ENCODE measurements at regions not wholly inside any gene's neighbourhood (a gene's known extent, or its start where the extent isn't known, plus 50 kb on each side); places are given as distances from the start of the nearest gene placed in this dataset.
A peak's percentile ranks its signal among the peaks of the same experiment; 100 is the strongest.

DNA sequence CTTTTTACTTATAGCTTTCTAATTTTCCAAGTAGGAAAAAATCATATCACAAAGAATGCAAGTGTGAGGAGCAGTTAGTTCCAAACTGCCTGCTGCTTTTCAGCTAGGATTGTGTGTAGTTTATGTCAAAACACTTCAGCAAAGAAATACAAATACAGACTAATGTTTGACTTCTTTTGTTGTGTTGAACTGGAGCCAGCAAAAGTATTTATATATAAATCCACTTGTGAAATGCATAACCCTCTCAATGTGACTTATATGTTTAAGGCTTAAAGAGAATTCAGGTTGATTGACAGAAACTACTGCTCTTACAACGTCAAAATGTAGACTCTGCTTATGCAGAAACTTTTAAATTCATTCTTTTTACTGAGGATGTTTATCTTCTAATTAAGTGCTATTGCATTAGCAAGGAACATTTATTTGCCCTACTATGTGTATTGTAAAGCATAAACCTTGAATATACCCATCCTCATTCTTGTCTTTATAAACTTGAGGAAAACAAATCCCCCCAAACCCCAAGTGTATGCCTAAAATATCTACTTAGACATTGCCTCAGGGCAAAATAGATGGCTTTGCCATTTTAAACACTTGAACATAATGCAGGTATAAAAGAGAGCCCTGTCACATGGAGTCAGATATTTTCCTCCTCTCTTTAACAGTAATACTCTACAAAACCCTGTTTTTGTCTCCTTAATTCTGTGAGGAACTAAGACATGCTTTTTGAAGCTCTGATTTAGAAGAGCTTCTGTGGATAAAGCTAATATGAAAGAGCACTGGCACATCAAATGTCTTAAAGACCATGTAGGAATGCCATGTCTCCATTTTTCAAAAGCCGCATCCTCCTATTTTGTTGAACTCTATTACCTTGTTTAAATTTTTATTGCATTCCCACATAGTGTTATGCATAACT lies 302.8 kb upstream of the TBC1D5 start:
- DNase-seq (ENCODE audit: low read depth) = no peak

DNA sequence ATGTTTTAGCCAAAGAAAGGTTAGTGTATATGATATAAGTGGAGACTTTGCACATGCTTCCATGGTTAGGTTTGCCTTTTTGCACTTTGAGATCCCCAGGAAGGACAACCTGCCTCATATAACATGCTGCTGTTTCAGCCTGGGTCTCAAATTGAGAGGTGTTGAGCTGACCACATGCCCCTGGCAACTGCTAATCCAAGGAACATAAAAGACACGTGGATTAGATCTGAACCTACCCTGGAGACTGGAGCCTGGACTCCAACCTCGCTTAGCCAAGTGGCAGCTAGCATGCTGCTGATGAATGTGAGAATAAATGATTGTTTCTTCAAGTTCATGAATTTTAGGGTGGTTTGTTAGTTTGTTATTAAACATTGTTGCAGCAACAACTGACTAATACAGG lies 301.8 kb upstream of the TBC1D5 start:
- DNase-seq (ENCODE audit: low read depth) = no peak

DNA sequence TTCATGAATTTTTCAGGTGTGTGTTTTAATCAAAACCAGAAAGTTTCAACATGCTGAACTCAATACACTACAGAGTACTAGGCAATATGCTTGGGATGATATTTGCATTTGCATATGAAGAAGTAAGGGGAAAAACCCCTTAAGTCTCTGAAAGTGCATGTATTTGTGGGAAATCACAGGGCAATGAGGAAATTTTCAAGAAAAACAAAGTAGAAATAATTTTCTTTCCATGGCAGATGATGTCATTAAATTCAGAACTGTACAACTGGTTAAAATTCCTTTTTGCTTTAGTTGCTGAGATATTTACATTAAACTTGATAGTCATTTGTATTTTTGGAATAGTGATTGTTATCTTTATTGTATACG lies 294.0 kb upstream of the TBC1D5 start:
- DNase-seq (ENCODE audit: low read depth) = no peak

DNA sequence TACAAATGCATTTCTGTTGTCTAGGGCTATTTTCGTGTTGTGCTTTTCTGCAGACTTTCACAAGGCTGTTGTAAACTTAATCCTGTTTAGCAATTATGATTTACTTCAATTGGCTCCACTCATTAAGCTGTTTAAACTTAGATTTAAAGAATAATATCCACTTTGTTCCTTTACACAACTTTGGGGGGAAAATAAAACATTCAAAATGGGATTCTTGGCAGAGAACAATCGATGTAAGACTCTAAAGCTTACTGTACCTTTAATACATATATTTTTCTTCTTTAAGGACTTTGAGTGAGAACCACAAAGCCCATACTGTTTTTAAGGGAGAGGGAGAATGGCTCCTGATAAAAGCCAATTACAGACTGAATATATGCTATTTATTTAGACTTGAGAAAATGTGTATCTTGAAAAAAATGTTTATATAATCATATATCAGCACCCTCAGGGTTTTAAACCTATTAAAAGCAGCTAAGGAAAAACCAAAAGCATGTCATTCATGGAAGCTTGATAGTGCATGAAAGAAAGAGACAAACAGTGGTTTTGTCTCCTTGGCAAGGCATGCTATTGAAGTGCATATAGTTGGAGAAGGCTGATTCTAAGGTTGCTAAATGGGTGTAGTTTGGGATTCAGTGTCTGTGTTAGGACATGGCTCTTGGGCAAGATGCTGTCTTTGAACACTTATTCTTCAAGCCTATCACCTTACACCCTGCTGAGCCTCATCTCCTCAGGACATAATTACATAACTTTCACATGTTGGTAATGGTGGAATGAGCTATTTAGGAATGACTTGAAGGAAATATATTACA lies 293.4 kb upstream of the TBC1D5 start:
- DNase-seq (ENCODE audit: low read depth) = no peak

DNA sequence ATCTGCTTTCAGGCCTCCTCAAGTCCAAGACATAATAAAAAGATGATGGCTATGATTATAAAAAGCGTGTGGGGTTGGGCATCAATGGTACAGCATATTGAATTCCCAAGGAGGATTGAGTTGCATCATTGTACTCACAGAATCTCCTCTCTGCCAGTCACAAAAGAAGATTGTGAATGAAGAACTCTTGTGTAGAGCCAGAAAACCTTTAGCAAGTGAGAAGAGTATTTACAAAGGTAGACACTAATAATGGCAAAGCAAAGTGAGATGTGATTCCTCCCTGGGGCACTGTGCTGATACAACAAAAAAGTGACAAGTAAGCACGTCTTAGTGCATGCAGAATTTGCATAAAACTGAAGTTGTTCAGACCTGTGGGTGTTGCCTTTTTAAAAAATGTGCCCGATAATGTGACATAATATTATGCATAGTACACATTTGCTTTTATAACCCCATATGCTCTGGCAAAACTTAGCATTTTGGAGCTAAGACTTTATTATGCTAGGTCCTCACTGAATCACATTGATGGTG lies 291.2 kb upstream of the TBC1D5 start:
- no peak for DNase-seq (ENCODE audit: low read depth)

DNA sequence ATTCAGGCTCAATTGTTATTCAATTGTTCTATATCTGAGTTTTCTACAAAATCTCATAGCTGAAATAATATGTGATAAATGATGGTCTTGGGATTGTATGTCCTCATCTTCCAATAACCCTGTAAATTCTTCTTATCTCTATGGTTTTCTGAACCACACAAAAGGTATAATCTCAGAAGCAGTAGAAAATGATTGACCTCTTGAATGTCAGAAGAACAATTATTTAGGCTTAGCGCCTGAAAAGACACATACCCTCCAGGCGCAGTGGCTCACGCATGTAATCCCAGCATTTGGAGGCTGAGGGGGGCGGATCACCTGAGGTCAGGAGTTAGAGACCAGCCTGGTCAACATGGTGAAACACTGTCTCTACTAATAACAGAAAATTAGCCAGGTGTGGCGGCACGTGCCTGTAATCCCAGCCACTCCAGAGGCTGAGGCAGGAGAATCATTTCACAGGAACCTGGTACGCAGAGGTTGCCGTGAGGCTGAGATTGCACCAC lies 288.0 kb upstream of the TBC1D5 start:
- no peak for DNase-seq (ENCODE audit: low read depth)

DNA sequence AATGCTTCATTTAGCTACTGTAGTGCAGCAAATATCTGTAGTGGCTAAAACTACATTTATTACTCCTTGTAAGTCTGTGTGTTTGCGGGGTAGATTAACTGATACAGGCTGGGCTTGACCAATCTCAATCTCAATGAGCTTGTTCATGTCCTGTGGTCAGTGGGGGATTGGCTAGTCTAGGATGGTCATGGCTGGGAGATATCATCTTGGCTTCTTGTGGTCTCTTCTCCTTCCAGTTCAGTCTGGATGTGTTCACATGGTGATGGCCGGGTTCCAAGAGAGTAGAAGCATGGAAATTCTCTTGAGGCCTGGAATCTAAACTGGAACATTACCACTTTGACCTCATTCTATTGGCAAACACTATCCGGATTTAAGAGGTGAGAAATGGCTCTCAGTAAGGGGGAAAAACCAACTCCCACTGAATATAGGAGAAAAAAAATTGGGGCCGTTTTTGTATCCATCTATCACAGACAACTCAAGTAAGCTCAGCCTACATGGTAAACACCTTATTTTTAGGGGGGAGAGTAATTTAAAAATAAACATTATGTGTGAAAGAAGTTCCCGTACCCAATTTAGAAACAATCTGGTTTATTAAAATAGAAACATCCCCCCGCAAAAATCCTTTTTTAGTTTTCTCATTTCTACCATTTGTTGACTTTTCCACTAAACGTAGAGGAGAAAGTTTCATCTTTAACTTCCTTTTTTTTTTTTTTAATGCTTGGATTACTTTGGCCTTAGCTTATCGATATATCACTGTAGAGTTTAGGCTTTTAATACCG lies 284.9 kb upstream of the TBC1D5 start:
- no peak for DNase-seq (ENCODE audit: low read depth)

DNA sequence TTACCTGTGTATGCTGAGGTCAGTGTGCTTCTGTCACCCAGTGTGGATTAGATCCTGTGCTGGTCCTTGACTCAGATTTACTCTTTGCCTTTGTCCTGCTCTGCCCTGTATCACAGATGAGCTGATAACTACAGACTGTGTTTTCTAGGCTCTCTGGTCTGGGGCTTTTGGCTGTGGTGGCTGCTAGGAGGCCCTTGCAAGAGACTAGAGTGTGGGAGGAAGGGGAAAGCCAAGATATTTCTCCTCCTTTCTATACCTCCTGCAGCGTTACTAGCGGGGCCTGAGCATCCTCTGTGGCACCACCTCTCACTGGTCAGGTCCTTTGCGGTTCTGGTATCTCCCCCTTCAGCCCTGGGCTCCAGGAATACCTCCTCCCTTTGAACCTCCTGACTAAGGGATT lies 282.3 kb upstream of the TBC1D5 start:
- DNase-seq (ENCODE audit: low read depth) = no peak

DNA sequence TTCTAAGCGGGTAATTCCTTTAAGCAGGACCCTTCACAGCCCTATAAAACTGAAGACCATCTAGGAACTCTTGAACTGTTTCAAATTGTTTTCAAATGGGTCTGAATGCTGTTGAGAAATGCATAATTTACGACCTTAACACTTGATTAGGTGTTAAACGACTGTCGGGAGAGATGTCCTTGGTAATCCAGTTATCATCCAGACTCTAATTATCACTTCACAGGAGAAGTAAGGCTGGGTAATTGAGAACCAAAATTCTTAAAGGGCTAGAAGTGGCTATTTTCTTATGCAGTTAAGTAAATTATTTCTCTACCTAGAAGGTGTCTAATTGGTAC lies 276.7 kb upstream of the TBC1D5 start:
- DNase-seq (ENCODE audit: low read depth) = no peak

DNA sequence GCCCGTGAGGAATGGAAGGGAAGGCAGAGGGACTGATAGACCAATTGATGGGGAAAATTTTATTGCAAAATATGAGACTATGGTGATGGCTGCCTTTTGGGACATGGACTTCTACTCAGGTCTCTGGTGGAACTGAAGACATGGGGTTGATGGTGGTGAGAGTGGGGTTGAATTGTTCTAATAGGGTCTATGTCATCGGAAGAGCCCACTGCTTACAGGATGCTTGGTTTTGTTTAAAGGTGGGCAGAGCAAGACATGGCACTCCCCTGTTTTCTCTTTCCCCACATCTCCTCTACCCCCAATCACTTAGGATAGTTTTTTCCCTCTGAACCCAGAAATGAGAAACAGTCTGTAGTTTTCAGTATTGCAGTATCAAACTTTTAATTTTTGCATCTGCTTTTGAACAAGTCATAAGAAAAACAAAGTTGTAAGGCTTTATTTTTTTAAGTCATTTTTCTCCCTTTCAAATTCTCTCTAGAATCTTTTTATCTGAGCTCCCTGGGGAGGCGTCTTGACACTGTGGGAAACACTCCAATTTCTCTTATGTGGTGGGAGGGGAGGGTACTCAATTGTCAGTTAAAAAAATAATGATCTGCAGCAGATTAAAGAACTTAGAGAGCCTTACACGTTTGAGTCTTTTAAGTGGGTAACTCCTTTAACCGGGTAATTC lies 276.2 kb upstream of the TBC1D5 start:
- no peak for DNase-seq (ENCODE audit: low read depth)

DNA sequence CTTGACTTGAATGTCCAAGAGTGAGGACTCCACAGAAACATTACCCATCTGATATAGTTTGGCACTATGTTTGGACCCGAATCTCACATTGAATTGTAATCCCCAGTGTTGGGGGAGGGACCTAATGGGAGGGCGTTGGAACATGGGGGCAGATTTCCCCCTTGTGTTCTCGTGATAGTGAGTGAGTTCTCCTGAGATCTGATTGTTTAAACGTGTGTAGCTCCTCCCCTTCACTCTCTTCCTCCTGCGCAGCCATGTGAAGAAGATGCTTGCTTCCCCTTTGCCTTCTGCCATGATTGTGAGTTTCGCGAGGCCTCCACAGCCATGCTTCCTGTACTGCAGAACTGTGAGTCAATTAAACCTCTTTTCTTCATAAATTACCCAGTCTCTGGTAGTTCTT lies 273.9 kb upstream of the TBC1D5 start:
- no peak for DNase-seq (ENCODE audit: low read depth)

DNA sequence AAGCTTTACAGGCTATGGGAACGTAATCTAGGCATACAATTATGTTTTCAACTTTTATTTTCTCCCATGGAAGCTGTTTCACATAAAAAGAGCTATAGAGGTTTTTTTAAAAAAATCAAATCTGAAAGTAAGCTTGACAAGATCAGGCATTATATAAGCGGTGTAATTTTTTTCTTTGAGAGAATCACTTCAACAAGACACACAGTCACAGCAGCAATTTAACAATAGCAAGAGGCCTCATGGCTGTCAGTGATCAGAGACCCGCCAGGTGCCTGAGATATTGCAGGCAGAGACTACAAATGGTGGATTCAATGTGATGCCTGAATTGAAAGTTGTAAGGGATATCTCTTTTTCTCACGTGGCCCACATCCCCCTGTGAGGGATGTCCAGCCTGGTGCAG lies 270.5 kb upstream of the TBC1D5 start:
- no peak for DNase-seq (ENCODE audit: low read depth)

DNA sequence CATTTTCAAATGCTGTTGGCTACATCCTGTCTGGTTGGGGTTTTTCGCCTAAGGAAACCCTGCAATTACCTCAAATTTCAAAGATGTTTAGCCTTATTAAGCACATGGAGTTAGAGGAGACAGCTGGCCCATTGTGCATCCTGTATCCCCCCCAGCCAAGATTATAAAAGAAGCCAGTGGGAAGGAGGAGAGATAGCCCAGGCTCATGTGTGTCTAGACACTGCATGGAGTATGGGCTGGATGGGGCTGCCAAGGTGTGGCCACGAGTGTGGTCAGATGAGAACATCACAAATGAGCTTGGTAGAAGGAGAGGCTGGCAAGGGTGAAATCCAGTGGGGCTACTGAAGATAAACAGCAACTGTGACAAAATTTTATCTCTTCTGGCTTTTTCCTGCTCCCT lies 270.0 kb upstream of the TBC1D5 start:
- DNase-seq (ENCODE audit: low read depth) = no peak

DNA sequence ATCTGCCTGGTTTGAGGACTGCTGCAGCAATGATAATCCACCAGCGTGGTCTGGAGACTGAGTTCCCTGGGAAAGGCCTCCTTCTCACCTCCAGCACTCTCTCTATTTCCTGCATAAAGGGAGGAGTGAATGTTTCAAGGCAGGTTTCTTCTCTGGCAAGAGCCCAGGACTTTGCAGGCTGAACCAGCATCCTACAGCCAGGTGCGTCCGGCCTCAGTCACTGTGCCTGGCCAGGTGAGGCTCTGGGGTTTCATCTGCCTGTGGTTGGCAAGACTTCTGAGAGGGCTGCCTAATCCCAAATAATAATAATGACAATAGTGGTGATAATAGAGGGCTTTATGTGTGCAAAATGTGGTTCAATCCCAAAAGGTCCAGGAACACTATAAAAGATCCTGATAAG lies 269.0 kb upstream of the TBC1D5 start:
- DNase-seq (ENCODE audit: low read depth) = no peak

DNA sequence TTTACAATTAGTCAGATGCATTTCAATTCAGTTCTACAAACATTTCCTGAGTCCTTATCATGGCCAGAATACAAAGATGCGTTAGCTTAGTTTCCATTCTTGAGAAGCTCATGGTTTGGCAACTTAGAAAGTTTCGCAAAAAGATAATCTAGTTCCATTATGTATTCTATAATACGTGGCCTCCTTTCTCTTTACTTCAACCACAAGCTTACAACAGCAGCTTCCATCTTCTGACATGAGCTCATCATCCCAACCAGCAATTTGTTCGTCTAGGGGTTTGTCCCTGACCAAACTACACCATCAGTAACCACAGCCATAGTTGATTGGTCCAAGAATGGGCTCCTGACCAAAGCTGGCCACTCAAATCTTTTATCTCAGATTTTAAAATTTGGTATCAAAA lies 267.6 kb upstream of the TBC1D5 start:
- no peak for DNase-seq (ENCODE audit: low read depth)

DNA sequence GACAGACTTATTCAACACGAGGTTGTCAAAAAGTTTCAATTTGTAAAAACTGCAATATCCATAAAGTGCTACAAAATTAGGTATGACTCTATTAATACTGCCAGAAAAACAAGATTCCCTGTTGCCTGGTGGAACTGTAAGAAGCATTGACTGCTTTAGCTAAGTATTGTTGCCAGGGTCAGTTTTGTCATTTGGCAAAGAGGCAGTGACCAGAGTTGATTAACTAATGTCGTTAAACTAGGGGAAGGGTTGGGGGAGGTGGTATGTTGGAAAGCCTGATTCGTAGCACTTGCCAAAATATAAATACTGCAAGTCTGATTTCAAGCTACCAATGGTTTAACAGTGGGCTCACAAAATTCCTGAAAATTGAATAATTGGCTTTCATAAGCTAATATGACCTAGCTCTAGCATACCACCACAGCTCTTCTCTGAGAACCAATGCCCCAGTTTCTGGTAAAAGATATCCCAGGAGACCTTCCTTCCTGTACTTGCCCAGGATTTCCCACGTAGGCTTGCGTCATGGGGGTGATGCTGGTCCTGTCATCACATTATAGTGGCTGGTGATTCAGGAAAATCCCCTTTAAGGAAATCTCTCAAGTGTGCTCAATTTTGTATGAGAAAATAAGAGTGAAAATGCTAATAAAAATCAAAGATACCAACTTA lies 266.4 kb upstream of the TBC1D5 start:
- no peak for DNase-seq (ENCODE audit: low read depth)

DNA sequence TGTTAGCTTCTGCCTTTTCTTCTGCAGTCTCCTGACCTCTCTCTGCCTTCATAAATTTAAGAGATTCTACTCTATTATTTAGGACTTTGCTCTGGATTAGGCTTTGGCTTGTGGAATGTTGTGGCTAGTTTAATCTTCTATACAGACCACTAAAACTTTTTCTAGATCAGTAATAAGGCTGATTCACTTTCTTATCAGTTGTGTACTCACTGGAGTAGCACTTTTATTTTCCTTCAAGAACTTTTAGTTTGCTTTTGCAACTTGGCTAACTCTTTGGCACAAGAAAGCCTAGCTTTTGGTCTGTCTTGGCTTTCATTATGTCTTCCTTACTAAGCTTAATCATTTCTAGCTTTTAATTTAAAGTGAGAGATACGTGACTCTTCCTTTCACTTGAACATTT lies 265.5 kb upstream of the TBC1D5 start:
- DNase-seq (ENCODE audit: low read depth) = peak; percentile 22

DNA sequence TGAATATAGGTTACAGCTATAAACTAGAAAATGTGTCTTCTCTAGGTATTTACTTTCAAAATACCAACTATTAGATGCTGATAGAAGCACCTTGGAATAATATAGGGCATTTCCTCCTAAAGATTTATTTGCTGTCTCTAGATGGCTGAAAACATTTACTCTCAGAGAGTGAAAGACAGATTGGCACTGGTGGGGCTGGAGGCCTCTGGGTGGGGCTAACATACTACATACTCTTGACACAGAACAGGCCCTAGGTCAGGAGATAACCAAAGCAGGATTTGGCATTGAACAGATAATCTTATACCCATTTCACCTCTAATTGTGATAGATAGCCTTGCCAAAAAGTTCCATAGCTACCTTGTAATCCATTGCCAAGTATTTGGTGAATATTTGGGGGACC lies 253.3 kb upstream of the TBC1D5 start:
- DNase-seq (ENCODE audit: low read depth) = no peak

DNA sequence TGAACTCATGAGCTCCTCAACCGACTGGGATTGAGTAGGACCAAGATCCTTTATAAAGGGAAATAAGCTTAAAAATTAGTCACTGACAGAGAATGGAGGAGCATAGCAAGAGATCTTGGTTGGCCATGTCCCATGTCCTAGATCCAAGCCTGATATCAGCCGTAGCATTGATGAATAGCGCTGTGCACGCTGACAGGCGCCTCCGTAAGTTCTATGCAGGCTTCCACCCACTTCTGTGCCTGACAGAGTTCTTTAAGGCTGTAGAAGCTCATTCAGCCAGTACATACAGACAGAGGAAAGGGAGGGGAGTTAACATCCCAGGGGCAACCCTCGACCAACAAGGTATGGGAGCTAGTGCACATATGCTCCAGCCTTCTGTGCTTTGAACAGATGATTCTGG lies 251.7 kb upstream of the TBC1D5 start:
- no peak for DNase-seq (ENCODE audit: low read depth)

DNA sequence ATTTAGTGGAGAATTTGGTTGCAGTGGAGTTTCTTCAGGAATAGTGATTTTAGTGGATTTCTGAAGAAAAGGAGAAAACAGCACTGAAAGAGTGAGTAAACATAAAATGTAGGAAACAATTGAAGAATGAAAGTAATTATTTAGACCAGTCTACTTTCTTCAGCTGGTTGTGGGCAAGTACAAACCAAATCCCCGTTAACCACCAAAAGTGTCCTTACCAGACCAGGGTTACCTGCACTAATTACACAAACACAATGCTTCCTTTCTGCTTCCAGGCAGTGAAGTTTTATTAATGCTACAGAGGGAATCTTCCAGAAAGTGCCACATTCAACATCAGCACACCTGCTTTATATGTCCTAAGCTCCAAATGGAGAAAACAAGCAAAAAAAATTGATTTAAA lies 248.0 kb upstream of the TBC1D5 start:
- no peak for DNase-seq (ENCODE audit: low read depth)

DNA sequence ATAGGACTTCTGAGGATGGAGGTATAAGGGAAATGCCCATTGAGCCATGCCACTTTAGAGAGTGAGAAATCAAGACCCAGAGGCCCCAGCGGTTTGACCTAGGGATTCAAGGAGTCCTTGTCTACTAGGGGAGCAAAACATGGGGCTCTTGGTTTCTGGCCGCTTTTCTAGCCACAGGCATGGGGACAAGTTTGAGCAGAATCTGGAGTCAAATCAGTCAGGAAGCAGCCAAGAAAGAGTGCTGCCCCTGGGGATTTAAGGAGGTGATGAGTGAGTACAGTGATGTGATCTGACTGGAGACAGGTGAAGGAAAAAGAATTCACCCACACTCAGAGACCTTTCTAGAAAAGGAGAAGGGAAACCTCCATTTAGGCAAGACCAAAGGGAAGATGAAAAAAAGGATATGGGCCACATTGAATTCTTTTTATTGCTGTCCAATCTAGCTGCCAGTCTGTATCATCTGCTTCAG lies 244.0 kb upstream of the TBC1D5 start:
- no peak for DNase-seq (ENCODE audit: low read depth)

Data from HS-27A (cell line).